Right kidney (tissue), 1 donor: ENCODE measurements at regions not wholly inside any gene's neighbourhood (a gene's known extent, or its start where the extent isn't known, plus 50 kb on each side); places are given as distances from the start of the nearest gene placed in this dataset.
A peak's percentile ranks its signal among the peaks of the same experiment; 100 is the strongest.
"Not testable (repeated sequence)": the region's sequence is repeated elsewhere in the genome, so short reads cannot be mapped to it uniquely, and the experiment has no call there.

Experiments
- DNase-seq: peaks from one replicate; pipeline ENCODE4 v3.0.0-alpha.2; 2016

- no peak for DNase-seq
Measured at GRCh38 chrX:110519501-110519900, 160.9 kb downstream of the RTL9 start.

- DNase-seq = no peak
Measured at GRCh38 chrX:110519906-110520452, 161.3 kb downstream of the RTL9 start.

- not testable (repeated sequence) for DNase-seq
Measured at GRCh38 chrX:110520652-110521051, 162.0 kb downstream of the RTL9 start.

- no peak for DNase-seq
Measured at GRCh38 chrX:110531873-110532580, 173.4 kb downstream of the RTL9 start.

GRCh38 chrX:110532581-110532931 lies 173.9 kb downstream of the RTL9 start:
- no peak for DNase-seq

GRCh38 chrX:110536816-110537215 lies 178.2 kb downstream of the RTL9 start:
- no peak for DNase-seq

GRCh38 chrX:110541266-110541665 lies 182.6 kb downstream of the RTL9 start:
- no peak for DNase-seq

- DNase-seq = not testable (repeated sequence)
Measured at GRCh38 chrX:110550854-110551253, 192.2 kb downstream of the RTL9 start.

- no peak for DNase-seq
Measured at GRCh38 chrX:110557864-110558263, 199.2 kb downstream of the RTL9 start.

GRCh38 chrX:110558406-110558805 lies 199.8 kb downstream of the RTL9 start:
- DNase-seq = no peak

- DNase-seq = no peak
Measured at GRCh38 chrX:110561034-110561433, 202.4 kb downstream of the RTL9 start.

GRCh38 chrX:110563282-110563681 lies 204.6 kb downstream of the RTL9 start:
- DNase-seq = no peak

- DNase-seq = no peak
Measured at GRCh38 chrX:110568441-110568840, 209.8 kb downstream of the RTL9 start.

- DNase-seq = no peak
Measured at GRCh38 chrX:110569506-110569905, 210.9 kb downstream of the RTL9 start.

GRCh38 chrX:110578270-110578669 lies 217.3 kb downstream of the CHRDL1 start:
- no peak for DNase-seq

GRCh38 chrX:110584083-110584482 lies 211.5 kb downstream of the CHRDL1 start:
- DNase-seq = no peak

- DNase-seq = peak; percentile 1
Measured at GRCh38 chrX:110588164-110588563, 207.5 kb downstream of the CHRDL1 start.

GRCh38 chrX:110588853-110589252 lies 206.8 kb downstream of the CHRDL1 start:
- no peak for DNase-seq

- no peak for DNase-seq
Measured at GRCh38 chrX:110600745-110601310, 194.8 kb downstream of the CHRDL1 start.

GRCh38 chrX:110614596-110614995 lies 181.0 kb downstream of the CHRDL1 start:
- DNase-seq = no peak
